ENCODE measurements at regions not wholly inside any gene's neighbourhood (a gene's known extent, or its start where the extent isn't known, plus 50 kb on each side); places are given as distances from the start of the nearest gene placed in this dataset.
"Not testable (repeated sequence)": the region's sequence is repeated elsewhere in the genome, so short reads cannot be mapped to it uniquely, and the experiment has no call there.

GRCh38 chr2:67585400-67585799 lies 188.3 kb downstream of the ETAA1 start:
- TF ChIP-seq CTCF (conservative IDR thresholded peaks at IDR 0.05; ENCODE audit: low read depth, low read length) = no peak
- H3K4me3 ChIP-seq (ENCODE audit: low read depth, low read length) = no peak overlapping the region
- no peak for DNase-seq (ENCODE audit: low read depth)

- H3K4me3 ChIP-seq (ENCODE audit: low read depth, low read length); DNase-seq (ENCODE audit: low read depth): not testable (repeated sequence)
These were observed 192.0 kb downstream of the ETAA1 start for GRCh38 chr2:67589121-67589520.

- not testable (repeated sequence) for H3K4me3 ChIP-seq (ENCODE audit: low read depth, low read length); DNase-seq (ENCODE audit: low read depth)
These were observed 197.4 kb downstream of the ETAA1 start for GRCh38 chr2:67594522-67594921.

GRCh38 chr2:67596871-67597270 lies 199.7 kb downstream of the ETAA1 start:
- TF ChIP-seq CTCF (conservative IDR thresholded peaks at IDR 0.05; ENCODE audit: low read depth, low read length) = no peak
- no peak overlapping the region for H3K4me3 ChIP-seq (ENCODE audit: low read depth, low read length)
- DNase-seq (ENCODE audit: low read depth) = no peak

GRCh38 chr2:67599561-67599960 lies 202.4 kb downstream of the ETAA1 start:
- no peak for TF ChIP-seq CTCF (conservative IDR thresholded peaks at IDR 0.05; ENCODE audit: low read depth, low read length)
- DNase-seq (ENCODE audit: low read depth) = no peak
- H3K4me3 ChIP-seq (ENCODE audit: low read depth, low read length) = no peak overlapping the region

- no peak for DNase-seq (ENCODE audit: low read depth)
- no peak for TF ChIP-seq CTCF (conservative IDR thresholded peaks at IDR 0.05; ENCODE audit: low read depth, low read length)
- H3K4me3 ChIP-seq (ENCODE audit: low read depth, low read length) = no peak overlapping the region
These were observed 203.2 kb downstream of the ETAA1 start for GRCh38 chr2:67600222-67600871.

GRCh38 chr2:67600946-67601345 lies 203.8 kb downstream of the ETAA1 start:
- no peak overlapping the region for H3K4me3 ChIP-seq (ENCODE audit: low read depth, low read length)
- peak; percentile 41 for DNase-seq (ENCODE audit: low read depth)
- no peak for TF ChIP-seq CTCF (conservative IDR thresholded peaks at IDR 0.05; ENCODE audit: low read depth, low read length)

- no peak overlapping the region for H3K4me3 ChIP-seq (ENCODE audit: low read depth, low read length)
- TF ChIP-seq CTCF (conservative IDR thresholded peaks at IDR 0.05; ENCODE audit: low read depth, low read length) = no peak
- no peak for DNase-seq (ENCODE audit: low read depth)
These were observed 207.2 kb downstream of the ETAA1 start for GRCh38 chr2:67604360-67604759.
